ENCODE measurements at regions not wholly inside any gene's neighbourhood (a gene's known extent, or its start where the extent isn't known, plus 50 kb on each side); places are given as distances from the start of the nearest gene placed in this dataset.

DNA sequence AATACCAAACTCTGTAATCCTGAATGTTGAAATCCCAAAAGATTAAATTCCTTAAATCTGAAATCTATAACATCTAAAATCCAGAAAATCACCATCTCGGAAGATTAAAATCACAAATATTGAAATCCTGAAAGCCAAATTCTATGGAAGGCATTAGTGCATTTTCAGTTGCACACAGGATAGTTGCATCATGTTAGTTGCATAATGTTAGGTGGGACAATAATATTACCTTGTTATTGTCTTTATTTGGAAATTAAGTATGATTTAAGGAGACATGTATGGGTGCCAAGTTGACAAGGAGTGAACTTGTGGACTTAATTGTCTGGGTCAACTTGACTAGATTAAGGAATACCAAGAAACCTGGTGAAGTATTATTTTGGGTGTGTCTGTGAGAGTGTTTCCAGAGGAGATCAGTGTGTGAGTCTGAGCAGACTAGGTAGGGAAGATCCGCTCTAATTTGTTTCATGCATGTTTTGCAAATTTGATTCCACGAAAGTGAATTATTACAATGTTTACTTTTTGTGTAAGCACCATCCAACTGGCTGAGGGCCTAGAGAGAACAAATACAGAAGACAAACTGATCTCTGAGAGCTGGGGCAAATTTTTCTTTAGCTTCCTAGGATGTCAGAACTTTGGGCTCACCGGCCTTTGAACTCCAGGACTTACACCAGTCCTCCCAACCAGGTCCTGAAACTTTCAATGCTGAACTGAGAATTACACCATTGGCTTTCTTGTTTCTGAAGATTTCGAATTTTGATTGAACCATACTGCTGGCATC lies 545.1 kb upstream of the IRAK1BP1 start:
- H3K27me3 ChIP-seq (replicated peaks in 1 of 2; ENCODE audit: control insufficient read depth in 2 of 2, extremely low read depth in 1 of 2, insufficient read depth in 2 of 2, low read length in 1 of 2) = no peaks in the 10 kb centered on the region
- ATAC-seq (replicated peaks in 1 of 4) (no peak), DNase-seq (no peak)
- no peaks in the 10 kb centered on the region for H3K4me1 ChIP-seq (ENCODE audit: control insufficient read depth in 1 of 2, extremely low read depth in 1 of 2, insufficient read depth in 2 of 2, low read length in 2 of 2)
- no peaks in the 10 kb centered on the region for H3K27me3 Mint-ChIP-seq
- H3K4me3 ChIP-seq (ENCODE audit: control insufficient read depth in 1 of 2, extremely low read depth in 1 of 2, low read length in 1 of 2) = no peak overlapping the region
- ChIA-PET POLR2A (no interaction called here), CTCF (no interaction called here)
- H3K36me3 Mint-ChIP-seq = no peaks in the 10 kb centered on the region
- WGBS (ENCODE audit: insufficient coverage) = 84% methylated on average over 4 of the region's 5 CpGs
- H3K36me3 ChIP-seq (ENCODE audit: control insufficient read depth in 2 of 2, extremely low read depth in 1 of 2, insufficient read depth in 1 of 2, low read length in 1 of 2) = no peaks in the 10 kb centered on the region
- no peak overlapping the region for H3K27ac Mint-ChIP-seq
- no peak overlapping the region for H3K4me3 Mint-ChIP-seq
- peaks cover 0 to 14% (median 6%) of the 10 kb centered on the region in 3 donors for H3K9me3 Mint-ChIP-seq
- no peaks in the 10 kb centered on the region for H3K4me1 Mint-ChIP-seq
- no peaks in the 10 kb centered on the region for H3K9me3 ChIP-seq
- no peak overlapping the region for H3K27ac ChIP-seq (ENCODE audit: low read length)

DNA sequence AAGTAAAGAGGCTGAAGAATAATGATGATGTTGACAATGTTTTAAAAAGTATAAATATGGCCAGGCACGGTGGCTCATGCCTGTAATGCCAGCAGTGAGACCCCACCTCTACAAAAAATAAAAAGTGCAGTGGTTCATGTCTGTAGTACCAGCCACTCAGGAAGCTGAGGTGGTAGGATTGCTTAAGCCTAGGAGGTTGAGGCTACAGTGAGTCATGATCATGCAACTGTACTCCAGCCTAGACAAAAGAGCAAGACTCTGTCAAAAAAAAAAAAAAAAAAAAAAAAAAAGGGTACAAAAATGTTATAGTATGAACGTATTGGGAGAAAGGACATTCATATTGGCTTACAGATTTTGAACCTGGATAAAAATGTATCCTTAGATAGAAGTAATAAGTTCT lies 543.1 kb upstream of the IRAK1BP1 start:
- Mint-ChIP-seq H3K36me3 (no peaks in the 10 kb centered on the region), H3K9me3 (peaks cover 0 to 14% (median 6%) of the 10 kb centered on the region in 3 donors), H3K27me3 (no peaks in the 10 kb centered on the region), H3K4me3 (no peak overlapping the region), H3K4me1 (no peaks in the 10 kb centered on the region), H3K27ac (no peak overlapping the region)
- no peak for DNase-seq
- Histone ChIP-seq H3K4me1 (ENCODE audit: control insufficient read depth in 1 of 2, extremely low read depth in 1 of 2, insufficient read depth in 2 of 2, low read length in 2 of 2) (no peaks in the 10 kb centered on the region), H3K27me3 (replicated peaks in 1 of 2; ENCODE audit: control insufficient read depth in 2 of 2, extremely low read depth in 1 of 2, insufficient read depth in 2 of 2, low read length in 1 of 2) (no peaks in the 10 kb centered on the region), H3K9me3 (no peaks in the 10 kb centered on the region), H3K4me3 (ENCODE audit: control insufficient read depth in 1 of 2, extremely low read depth in 1 of 2, low read length in 1 of 2) (no peak overlapping the region), H3K27ac (ENCODE audit: low read length) (no peak overlapping the region), H3K36me3 (ENCODE audit: control insufficient read depth in 2 of 2, extremely low read depth in 1 of 2, insufficient read depth in 1 of 2, low read length in 1 of 2) (no peaks in the 10 kb centered on the region)
- ChIA-PET POLR2A (no interaction called here), CTCF (no interaction called here)
- ATAC-seq (replicated peaks in 1 of 4) = no peak
- WGBS (ENCODE audit: insufficient coverage) = no CpG with 5 or more reads among the region's 2 CpGs

DNA sequence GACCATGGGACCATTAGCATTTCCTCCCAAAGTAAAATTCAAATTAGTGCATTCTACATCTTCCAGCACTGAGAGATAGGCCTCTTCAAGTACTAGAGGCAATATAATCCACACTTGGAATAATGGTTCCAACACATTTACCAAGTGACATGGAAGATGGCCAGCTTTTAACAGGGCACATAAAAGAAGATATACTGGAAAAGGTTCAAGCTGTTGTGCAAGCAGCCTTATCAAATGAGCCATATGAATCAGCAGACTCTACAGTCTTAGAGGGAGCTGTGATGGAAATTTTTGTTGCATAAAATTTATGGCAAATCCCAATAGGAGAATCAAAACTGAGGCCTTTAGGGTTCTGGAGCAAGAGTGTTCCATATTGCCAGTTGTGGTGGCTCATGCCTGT lies 526.6 kb upstream of the IRAK1BP1 start:
- Mint-ChIP-seq H3K9me3 (peaks cover 6 to 22% (median 11%) of the 10 kb centered on the region in 3 donors), H3K36me3 (no peaks in the 10 kb centered on the region), H3K27ac (no peak overlapping the region), H3K4me1 (no peaks in the 10 kb centered on the region), H3K27me3 (no peaks in the 10 kb centered on the region), H3K4me3 (no peak overlapping the region)
- Histone ChIP-seq H3K27ac (ENCODE audit: low read length) (no peak overlapping the region), H3K36me3 (ENCODE audit: control insufficient read depth in 2 of 2, extremely low read depth in 1 of 2, insufficient read depth in 1 of 2, low read length in 1 of 2) (no peaks in the 10 kb centered on the region), H3K9me3 (no peaks in the 10 kb centered on the region), H3K4me3 (ENCODE audit: control insufficient read depth in 1 of 2, extremely low read depth in 1 of 2, low read length in 1 of 2) (no peak overlapping the region), H3K27me3 (replicated peaks in 1 of 2; ENCODE audit: control insufficient read depth in 2 of 2, extremely low read depth in 1 of 2, insufficient read depth in 2 of 2, low read length in 1 of 2) (no peaks in the 10 kb centered on the region), H3K4me1 (ENCODE audit: control insufficient read depth in 1 of 2, extremely low read depth in 1 of 2, insufficient read depth in 2 of 2, low read length in 2 of 2) (no peaks in the 10 kb centered on the region)
- ATAC-seq (replicated peaks in 1 of 4) (no peak), DNase-seq (no peak)
- POLR2A ChIA-PET = no interaction called here
- CTCF ChIA-PET = no interaction called here

DNA sequence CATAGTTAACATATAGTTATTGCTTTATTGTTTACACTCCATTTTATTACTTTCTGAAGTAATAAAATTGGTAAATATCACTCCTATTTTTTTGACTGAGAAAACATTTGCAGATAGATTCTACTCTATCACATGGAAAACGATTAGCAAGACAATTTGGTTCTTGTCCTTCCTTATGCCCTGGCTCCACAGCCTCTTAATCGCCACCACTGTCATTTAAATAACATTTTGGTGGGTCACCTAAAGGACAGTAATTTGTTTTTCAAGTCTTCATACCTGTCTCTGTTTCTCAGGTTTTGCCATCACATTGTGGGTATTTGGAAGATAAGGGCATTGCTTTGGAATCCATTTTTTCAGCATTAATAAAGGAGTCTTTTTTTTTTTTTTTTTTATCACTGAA lies 521.5 kb upstream of the IRAK1BP1 start:
- ChIA-PET POLR2A (no interaction called here), CTCF (no interaction called here)
- H3K4me1 Mint-ChIP-seq = no peaks in the 10 kb centered on the region
- H3K27me3 Mint-ChIP-seq = no peaks in the 10 kb centered on the region
- no peak overlapping the region for H3K27ac Mint-ChIP-seq
- H3K36me3 Mint-ChIP-seq = no peaks in the 10 kb centered on the region
- Histone ChIP-seq H3K36me3 (ENCODE audit: control insufficient read depth in 2 of 2, extremely low read depth in 1 of 2, insufficient read depth in 1 of 2, low read length in 1 of 2) (no peaks in the 10 kb centered on the region), H3K4me1 (ENCODE audit: control insufficient read depth in 1 of 2, extremely low read depth in 1 of 2, insufficient read depth in 2 of 2, low read length in 2 of 2) (no peaks in the 10 kb centered on the region), H3K9me3 (no peaks in the 10 kb centered on the region), H3K27ac (ENCODE audit: low read length) (no peak overlapping the region), H3K27me3 (replicated peaks in 1 of 2; ENCODE audit: control insufficient read depth in 2 of 2, extremely low read depth in 1 of 2, insufficient read depth in 2 of 2, low read length in 1 of 2) (no peaks in the 10 kb centered on the region), H3K4me3 (ENCODE audit: control insufficient read depth in 1 of 2, extremely low read depth in 1 of 2, low read length in 1 of 2) (no peak overlapping the region)
- ATAC-seq (replicated peaks in 1 of 4) (no peak), DNase-seq (no peak)
- no peak overlapping the region for H3K4me3 Mint-ChIP-seq
- no CpG with 5 or more reads among the region's 2 CpGs for WGBS (ENCODE audit: insufficient coverage)
- H3K9me3 Mint-ChIP-seq = peaks cover 2 to 14% (median 9%) of the 10 kb centered on the region in 3 donors

DNA sequence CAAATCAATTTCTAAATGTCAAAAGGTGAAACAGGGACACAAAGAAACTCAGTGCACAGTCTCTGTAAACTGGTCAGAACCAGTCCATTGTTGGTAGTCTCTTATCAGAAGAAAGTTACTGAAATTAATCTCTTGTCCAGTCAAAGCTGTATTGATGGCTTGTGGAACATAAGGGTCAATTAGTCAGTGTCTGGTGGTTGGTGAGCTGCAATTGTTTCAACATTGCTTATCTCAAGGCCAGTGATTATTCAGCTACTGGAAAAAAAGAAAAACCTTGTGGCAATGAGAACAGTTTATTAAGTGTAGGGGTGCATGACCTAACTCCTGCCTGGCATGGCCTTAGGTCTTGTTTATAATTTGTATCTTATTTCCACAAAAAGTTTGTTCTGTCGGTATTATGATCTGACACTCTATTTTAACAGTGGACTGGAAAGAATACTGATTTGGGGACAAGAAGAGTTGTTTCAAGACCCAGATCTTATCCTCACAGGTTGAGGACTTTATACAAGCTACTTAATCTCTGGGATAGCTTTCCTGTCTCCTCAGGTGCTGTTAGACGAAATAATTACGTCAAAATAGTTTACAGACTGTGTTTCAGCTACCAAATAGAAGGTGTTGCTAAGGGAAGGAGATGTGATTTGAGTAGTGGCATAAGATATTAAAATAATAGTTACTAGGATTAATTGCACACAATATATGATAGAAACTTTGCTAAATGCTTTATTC lies 520.0 kb upstream of the IRAK1BP1 start:
- no peaks in the 10 kb centered on the region for H3K4me1 Mint-ChIP-seq
- no peaks in the 10 kb centered on the region for H3K27me3 Mint-ChIP-seq
- Histone ChIP-seq H3K27ac (ENCODE audit: low read length) (no peak overlapping the region), H3K4me3 (ENCODE audit: control insufficient read depth in 1 of 2, extremely low read depth in 1 of 2, low read length in 1 of 2) (no peak overlapping the region), H3K27me3 (replicated peaks in 1 of 2; ENCODE audit: control insufficient read depth in 2 of 2, extremely low read depth in 1 of 2, insufficient read depth in 2 of 2, low read length in 1 of 2) (no peaks in the 10 kb centered on the region), H3K9me3 (no peaks in the 10 kb centered on the region), H3K4me1 (ENCODE audit: control insufficient read depth in 1 of 2, extremely low read depth in 1 of 2, insufficient read depth in 2 of 2, low read length in 2 of 2) (no peaks in the 10 kb centered on the region), H3K36me3 (ENCODE audit: control insufficient read depth in 2 of 2, extremely low read depth in 1 of 2, insufficient read depth in 1 of 2, low read length in 1 of 2) (no peaks in the 10 kb centered on the region)
- CTCF ChIA-PET = no interaction called here
- no peak overlapping the region for H3K4me3 Mint-ChIP-seq
- no peak for ATAC-seq (replicated peaks in 1 of 4)
- DNase-seq = no peak
- POLR2A ChIA-PET = no interaction called here
- no peaks in the 10 kb centered on the region for H3K36me3 Mint-ChIP-seq
- H3K9me3 Mint-ChIP-seq = peaks cover 0 to 9% (median 8%) of the 10 kb centered on the region in 3 donors
- no peak overlapping the region for H3K27ac Mint-ChIP-seq
- no CpG with 5 or more reads among the region's 3 CpGs for WGBS (ENCODE audit: insufficient coverage)

DNA sequence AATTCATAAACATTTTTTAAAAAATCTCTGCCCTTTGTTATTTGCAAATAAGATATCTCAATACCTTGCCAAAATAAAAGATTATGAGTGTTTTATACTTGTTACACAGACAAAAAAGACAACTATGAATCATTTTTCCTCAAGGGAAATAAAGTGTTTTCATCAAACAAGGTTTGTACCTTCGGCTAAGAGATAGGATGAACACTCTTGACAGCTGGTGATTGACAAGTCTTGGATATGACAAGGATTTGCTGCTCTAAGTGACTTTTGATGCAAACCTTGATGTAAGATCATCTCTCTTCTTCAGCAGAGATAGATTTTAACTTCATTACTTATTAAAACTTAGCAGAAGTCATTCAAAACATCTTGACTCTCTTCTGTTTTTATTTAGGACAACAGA lies 514.3 kb upstream of the IRAK1BP1 start:
- ATAC-seq (replicated peaks in 1 of 4) = no peak
- no CpG with 5 or more reads among the region's 1 CpG for WGBS (ENCODE audit: insufficient coverage)
- POLR2A ChIA-PET = no interaction called here

More for the DNA sequence above, 514.3 kb upstream of the IRAK1BP1 start:
- H3K27ac Mint-ChIP-seq = no peak overlapping the region
- H3K27me3 Mint-ChIP-seq = no peaks in the 10 kb centered on the region
- DNase-seq = no peak
- Histone ChIP-seq H3K27me3 (replicated peaks in 1 of 2; ENCODE audit: control insufficient read depth in 2 of 2, extremely low read depth in 1 of 2, insufficient read depth in 2 of 2, low read length in 1 of 2) (no peaks in the 10 kb centered on the region), H3K36me3 (ENCODE audit: control insufficient read depth in 2 of 2, extremely low read depth in 1 of 2, insufficient read depth in 1 of 2, low read length in 1 of 2) (no peaks in the 10 kb centered on the region), H3K27ac (ENCODE audit: low read length) (no peak overlapping the region), H3K4me3 (ENCODE audit: control insufficient read depth in 1 of 2, extremely low read depth in 1 of 2, low read length in 1 of 2) (no peak overlapping the region), H3K4me1 (ENCODE audit: control insufficient read depth in 1 of 2, extremely low read depth in 1 of 2, insufficient read depth in 2 of 2, low read length in 2 of 2) (no peaks in the 10 kb centered on the region), H3K9me3 (no peaks in the 10 kb centered on the region)
- no peaks in the 10 kb centered on the region for H3K36me3 Mint-ChIP-seq
- peaks cover 5 to 7% (median 6%) of the 10 kb centered on the region in 3 donors for H3K9me3 Mint-ChIP-seq
- no peak overlapping the region for H3K4me3 Mint-ChIP-seq
- no peaks in the 10 kb centered on the region for H3K4me1 Mint-ChIP-seq
- CTCF ChIA-PET = no interaction called here
